KBM-7 (cell line): ENCODE measurements at regions not wholly inside any gene's neighbourhood (a gene's known extent, or its start where the extent isn't known, plus 50 kb on each side); places are given as distances from the start of the nearest gene placed in this dataset.
A peak's percentile ranks its signal among the peaks of the same experiment; 100 is the strongest.
"Not testable (repeated sequence)": the region's sequence is repeated elsewhere in the genome, so short reads cannot be mapped to it uniquely, and the experiment has no call there.

Experiments
- DNase-seq: peaks from one replicate; pipeline ENCODE4 v3.0.0-alpha.2; 2015
- in situ Hi-C: fragments of 300-500 bp; cut with MboI; formaldehyde crosslinking; loops from 2 replicates; pipeline ENCODE4 v1.14.3; 2020; ENCODE audit warnings: low sequenced_read_pairs, low pct_unique_long_range_greater_than_20kb, mixed read lengths

DNA sequence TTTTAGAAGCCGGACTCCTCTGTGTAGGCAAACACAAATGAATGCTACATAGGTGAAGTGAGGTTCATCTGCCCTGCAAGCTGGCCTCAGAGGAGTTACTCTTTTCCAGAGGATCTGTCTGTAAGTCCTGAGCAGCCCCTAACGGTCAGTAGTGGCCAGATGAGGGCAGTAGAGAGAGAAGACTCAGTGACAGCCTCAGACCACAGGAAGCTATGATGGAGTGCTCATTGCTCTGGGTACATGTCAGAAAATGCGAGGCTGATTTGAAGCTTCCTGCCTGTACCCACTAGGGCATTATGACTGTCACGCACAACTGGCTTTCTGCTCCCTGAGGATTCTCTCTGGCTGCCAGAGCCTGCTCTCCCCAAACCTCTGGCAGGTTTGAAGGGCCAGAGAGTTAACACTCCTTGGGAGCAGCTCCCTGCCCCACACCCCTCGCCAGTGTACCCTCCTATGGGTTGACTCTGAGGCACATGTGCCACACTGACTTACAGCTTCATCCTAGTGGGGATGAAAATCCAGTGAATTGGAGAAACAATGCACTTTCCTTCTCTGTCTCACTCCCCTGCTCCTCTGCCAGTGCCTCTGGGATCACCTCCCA, 141.5 kb downstream of the GABRG2 start:
- in situ Hi-C loops = no loop called here
- DNase-seq = peak; percentile 80

DNA sequence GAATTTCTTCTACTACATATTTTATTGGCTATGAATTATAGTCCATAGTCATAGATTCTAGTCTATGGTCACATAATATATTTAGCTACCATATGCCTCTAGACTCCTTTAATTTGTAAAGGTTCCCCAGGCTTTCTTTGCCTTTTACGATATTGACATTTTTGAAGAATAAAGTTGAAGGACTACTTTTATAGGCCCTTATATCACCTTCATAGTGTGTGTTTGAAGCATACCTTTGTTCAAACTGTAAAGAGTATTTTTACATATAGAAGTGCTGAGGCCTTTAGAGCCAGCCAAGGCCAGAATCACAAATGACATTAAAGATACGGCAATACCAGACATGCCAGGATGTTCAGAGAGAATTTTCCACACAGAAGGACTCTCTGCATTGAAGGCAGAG, 147.0 kb downstream of the GABRG2 start:
- in situ Hi-C loops = no loop called here
- no peak for DNase-seq

DNA sequence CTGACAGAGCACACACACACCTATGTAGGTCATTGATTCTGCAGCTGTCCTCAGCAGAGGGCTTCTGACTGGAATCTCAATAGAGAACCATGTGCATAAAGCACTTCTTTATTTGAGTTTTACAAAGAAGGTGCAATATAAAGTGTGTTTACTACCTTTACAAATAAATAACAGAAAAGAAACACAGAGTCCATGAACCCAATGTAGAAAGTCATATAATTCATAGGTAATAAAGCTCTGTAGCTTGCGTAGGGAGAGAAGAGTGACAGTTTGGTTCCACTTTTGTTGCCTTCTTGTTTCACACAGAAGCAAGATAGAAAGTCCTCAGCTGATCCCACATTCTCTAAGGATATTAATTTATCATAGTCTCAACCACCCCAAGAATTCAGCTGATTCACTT, 149.5 kb downstream of the GABRG2 start:
- no peak for DNase-seq
- in situ Hi-C loops = no loop called here

DNA sequence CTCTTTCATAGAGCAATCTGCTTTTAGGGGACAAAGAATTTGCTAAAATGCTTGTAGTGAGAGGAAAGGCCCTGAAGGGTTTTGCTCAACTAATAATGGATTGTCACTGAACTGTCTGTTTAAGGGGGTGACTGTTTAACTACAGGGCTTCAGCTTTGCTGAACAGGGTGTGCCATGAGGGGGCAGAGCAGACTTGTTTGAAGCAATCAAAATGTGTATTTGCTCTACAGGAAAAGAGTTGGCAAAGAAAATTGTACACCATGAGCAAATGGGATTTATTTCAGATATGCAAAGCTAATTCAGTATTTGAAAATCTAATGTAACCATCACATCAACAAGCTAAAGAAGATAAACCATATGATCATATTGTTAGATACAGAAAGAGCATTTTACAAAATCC, 154.3 kb downstream of the GABRG2 start:
- no peak for DNase-seq
- in situ Hi-C loops = no loop called here

DNA sequence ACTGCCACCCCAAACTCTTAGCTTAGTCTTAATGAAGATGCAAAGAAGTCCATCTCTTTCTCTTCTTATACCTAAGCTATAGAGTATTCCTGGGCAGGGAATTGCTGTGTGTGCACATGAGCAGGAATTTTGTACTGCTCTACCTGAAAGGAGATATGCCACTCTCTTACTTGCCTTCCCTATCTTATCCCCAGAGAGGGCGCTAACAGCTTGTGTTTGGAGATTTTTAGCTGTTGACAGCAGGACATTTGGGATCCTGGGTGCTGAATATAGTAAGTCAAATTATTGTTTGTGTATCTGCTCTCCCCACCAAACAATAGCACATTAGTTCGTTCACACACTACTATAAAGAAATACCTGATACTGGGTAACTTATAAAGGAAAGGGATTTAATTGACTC, 159.5 kb downstream of the GABRG2 start:
- peak; percentile 9 for DNase-seq
- in situ Hi-C loops = no loop called here

DNA sequence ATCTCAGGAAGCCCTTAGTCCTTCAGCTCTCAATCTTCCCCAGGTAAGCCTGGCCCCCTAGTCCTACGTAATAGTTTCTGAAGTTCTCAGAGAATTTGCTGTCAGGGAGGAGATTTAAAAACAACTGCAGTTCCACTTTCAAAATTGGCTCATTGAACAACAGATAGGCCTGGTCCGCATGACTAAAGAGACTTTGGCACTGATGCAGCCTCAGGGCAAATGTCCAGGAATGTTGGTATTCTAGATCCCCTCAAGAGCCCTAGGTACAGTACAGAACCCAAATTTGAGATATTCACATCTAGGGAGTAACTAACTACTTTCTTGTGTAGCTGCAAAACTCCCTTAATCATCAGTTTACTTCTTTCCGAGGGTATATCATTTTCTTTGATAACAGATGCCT, 162.8 kb downstream of the GABRG2 start:
- in situ Hi-C loops = no loop called here

DNA sequence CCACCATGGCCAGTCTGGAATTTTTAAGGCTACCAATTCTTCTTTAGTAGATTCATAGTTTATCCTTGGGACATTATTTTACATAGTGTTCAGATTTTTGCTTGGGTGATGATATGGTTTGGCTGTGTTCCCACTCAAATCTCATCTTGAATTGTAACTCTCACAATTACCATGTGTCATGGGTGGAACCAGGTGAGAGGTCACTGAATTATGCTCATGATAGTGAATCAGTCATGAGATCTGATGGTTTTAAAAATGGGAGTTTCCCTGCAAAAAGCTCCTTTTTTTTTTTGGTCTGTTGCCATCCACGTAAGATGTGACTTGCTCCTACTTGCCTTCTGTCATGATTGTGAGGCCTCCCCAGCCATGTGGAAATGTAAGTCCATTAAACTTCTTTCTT, 163.9 kb downstream of the GABRG2 start:
- DNase-seq = no peak
- in situ Hi-C loops = no loop called here

More for the DNA sequence above, 162.8 kb downstream of the GABRG2 start:
- DNase-seq = no peak

DNA sequence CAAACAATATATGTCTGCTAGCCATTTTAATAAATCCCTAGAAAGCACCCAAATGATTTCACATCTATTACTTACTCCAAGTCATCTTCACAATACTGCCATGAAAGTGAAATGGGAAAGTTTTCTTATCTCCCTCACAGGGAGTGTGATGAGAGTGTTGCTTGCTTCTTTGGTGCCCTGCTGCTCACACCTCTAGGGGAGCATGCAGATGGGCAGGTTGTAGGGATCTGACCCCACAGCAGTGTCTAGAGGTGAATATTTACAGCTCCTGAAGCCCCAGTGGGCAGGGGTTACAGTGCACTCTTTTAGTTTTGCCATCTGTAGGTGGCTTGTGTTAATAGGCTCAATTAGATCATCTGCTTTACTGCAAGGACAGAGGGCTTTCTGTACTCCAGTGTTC, 173.2 kb downstream of the GABRG2 start:
- no peak for DNase-seq
- in situ Hi-C loops = no loop called here

DNA sequence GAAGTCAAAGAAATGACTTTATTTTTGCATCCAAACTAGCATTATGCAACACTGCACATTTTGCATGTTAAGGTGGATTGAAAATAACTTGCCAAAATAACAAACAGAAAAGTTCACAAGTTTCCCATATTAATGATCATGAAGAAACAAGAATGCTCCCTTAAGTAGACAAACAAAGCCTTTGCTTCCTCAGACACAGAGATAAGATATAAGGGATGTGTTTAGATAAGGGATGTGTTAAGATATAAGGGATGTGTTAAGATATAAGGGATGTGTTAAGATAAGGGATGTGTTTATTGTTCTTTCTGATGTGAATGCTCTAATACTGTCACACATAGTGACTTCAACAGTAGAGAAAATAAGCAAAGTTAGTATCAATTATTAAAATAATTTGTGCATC, 174.8 kb downstream of the GABRG2 start:
- DNase-seq = no peak
- in situ Hi-C loops = no loop called here

DNA sequence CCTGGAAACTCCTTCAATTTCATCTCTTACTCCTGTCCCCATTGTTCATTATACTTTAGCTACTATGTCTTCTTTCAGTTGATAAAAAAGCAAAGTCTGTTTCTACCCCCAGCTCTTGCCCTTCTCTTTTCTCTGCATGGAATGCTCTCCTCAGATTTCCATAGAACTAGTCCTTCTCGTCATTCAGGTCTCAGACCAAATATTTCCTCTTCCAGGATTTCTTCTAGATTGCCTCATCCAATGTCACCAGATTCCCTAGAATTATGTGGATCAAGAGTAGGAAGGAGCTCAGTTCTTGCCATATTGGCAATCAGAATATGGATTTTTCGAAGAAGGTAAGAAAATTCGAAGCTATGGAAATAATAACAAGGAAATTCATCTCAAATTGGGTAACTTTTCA, 176.1 kb downstream of the GABRG2 start:
- DNase-seq = no peak
- in situ Hi-C loops = no loop called here

DNA sequence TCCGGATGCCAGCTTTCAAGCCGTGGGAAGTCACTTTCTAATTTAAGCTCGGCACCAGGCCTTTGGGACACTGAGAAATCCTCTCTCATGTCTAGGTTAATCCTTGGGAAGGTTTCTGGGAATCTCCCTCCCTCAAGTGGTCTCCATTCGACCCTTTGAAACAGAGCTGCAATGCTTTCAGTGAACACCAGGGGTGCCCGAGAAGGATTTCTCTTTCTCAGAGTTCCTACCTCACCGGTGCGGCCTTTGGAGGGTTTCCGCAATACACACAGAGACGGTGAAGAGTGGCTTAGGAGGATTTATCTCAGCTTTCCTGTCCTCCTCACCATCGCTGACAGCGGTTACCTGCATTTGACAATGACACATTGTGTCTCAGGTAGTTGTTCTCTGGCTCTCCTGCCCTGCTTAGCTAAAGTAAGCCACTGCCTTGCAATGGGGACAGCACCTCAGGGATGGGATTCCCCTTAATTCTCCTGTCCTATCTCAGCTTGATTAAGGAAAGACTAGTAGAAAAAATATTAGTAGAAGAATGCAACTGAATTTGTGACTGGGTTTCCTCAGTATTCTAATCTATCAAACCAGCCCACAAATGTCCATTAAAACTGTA, 180.6 kb downstream of the GABRG2 start:
- no peak for DNase-seq
- in situ Hi-C loops = no loop called here

DNA sequence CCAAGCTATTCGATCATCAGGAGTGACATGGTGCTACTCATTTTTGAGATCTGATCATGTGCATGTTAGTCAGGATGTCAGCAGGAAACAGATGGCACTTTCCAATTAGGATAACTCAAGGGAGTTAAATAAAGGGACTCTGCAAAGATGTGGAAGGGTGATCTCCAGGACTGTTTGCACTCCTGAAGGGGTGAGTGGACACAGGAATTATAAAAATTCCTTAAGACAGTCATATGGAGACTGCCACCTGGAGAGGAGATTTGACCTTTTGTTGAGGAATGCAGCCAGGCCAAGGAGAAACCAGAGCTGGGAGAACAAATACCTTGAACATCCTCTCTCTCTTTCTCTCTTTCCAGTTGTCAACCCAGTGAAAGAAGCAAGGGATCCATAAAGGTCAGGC, 189.1 kb downstream of the GABRG2 start:
- in situ Hi-C loops = no loop called here
- no peak for DNase-seq

DNA sequence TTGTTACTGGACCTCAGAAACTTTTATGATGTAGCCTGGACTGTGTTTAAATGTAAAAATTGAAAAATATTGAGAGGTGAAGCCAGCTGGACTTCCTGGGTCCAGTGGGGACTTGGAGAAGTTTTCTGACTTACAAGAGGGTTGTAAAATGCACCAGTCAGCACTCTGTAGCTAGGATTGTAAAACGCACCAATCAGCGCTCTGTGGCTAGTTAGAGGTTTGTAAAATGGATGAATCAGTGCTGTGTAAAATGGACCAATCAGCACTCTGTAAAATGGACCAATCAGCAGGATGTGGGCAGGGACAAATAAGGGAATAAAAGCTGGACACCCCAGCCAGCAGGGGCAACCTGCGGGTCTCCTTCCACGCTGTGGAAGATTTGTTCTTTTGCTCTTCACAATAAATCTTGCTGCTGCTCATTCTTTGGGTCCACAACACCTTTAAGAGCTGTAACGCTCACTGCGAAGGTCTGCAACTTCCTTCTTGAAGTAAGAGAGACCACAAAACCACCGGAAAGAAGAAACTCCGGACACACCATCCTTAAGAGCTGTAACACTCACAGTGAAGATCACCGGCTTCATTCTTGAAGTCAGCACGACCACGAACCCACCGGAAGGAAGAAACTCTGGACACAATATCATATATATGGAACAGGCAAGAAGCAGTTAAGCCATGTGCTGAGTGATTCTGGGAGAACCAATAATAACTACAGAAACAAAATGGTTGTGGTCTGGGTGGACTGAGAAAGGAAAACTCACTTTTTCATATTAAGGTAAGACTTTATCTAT, 201.3 kb downstream of the GABRG2 start:
- peak; percentile 93 for DNase-seq
- in situ Hi-C loops = no loop called here

DNA sequence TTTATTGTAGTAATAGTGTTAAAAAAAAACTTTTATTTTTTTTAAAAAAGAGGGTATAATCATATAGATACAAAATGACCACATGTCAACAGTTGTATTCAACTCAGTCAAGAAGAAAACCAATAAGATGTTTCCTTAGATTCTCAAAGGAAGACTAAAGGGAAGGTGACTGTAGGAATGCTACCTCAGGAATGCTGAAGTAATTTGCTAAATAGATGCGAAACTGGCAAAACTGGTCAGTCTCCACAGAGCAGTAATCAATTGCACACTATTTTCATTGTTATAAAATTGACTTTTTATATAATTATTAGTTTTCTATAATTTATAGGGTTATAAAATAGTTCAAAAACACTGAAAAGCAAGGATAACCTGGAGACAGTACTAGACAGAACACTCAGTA, 204.8 kb downstream of the GABRG2 start:
- in situ Hi-C loops = no loop called here

DNA sequence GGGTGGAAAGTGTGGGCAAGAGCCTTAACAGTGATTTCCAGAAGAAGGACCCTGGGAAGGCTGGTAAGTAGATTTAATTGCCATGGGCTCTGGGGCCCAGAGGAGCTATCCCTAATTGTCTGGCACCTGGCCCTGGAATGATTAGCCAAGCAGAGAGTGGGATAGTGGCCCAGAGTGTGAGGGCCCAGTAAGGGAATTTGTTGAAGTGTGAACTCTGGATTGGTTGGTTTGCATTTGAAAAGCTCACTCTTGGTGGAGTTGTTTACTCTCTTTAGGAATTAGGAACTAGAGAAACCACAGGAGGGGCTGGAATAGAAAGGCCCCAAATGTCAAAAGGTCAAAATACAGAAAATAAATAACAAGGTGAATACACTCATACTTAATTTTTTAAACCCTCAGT, 207.1 kb downstream of the GABRG2 start:
- DNase-seq = no peak
- in situ Hi-C loops = no loop called here

More for the DNA sequence above, 204.8 kb downstream of the GABRG2 start:
- no peak for DNase-seq

DNA sequence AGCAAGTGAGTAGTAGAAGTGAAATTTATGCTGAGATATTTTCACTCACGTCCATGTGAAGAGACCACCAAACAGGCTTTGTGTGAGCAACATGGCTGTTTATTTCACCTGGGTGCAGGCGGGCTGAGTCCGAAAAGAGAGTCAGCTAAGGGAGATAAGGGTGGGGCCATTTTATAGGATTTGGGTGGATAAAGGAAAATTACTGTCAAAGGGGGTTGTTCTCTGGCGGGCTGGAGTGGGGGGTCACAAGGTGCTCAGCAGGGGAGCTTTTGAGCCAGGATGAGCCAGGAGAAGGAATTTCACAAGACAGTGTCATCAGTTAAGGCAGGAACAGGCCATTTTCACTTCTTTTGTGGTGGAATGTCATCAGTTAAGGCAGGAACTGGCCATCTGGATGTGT, 207.8 kb downstream of the GABRG2 start:
- in situ Hi-C loops, DNase-seq: not testable (repeated sequence)

DNA sequence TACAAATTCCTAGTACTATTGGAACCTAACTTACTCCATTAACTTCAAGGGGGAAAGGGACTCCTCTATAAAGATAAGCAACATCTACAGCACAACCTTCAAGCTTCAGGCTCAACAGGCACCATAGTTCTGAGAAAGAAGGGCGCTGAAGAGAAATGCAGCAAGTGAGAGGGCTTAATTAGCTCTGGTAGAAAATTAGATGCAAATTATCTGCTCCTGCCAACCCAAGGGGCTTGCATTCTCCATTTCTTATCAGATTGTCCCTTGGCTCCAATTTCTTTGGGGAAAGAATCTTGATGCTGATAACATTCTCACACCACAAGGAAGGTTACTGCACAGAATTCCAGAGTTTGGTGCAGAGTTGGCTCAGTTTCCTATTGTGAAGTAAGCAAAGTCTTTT, 214.6 kb downstream of the GABRG2 start:
- in situ Hi-C loops = no loop called here

DNA sequence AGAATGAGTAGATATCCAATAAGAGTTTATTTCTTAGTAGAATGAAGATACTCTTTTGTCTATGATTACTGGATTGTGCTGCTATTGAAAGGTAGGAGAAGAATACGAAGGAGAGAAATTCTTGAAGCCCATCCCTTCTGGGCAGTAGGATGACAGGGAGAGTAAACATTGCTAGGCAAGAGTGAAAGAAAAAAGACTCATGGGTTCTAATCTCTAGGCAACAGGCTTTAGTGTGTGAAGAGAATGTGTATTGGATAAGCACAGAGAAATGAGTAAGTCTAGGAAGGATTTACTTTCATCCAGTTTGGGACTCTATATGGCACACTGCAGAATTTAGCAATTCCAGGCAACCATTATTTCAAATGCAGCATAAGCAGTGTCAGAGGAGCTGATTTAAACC, 216.0 kb downstream of the GABRG2 start:
- DNase-seq = no peak
- in situ Hi-C loops = no loop called here

More for the DNA sequence above, 214.6 kb downstream of the GABRG2 start:
- DNase-seq = no peak

DNA sequence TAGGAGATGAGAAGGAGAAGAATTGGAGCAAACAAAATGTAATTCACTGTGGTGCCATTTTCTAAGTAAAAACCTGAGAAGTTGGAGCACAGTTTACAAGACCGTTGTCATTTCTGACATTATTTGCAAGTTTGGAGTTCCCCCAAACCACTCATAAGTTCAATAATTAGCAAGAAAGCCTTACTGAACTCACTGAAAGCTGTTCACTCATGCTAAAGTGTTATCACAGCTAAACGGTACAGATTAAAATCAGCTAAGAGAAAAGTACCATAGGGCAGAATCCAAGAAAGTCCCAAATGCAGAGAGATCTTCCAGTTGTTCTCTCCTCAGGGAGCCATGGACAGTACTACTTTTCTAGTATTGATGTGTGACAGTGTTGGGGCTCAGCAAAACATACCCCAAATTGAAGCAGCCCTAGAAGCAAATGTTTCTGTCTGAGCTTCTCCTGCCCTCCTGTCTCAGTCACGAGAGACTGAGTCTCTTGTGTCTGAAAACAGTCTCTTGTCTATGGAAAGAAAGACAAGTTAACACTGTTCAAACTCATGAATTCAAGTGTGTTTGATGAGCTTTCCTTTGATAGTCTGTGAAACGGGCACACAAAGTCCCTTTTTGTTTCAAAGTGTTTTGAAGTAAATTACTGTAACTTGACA, 221.2 kb downstream of the GABRG2 start:
- in situ Hi-C loops = no loop called here
- no peak for DNase-seq

DNA sequence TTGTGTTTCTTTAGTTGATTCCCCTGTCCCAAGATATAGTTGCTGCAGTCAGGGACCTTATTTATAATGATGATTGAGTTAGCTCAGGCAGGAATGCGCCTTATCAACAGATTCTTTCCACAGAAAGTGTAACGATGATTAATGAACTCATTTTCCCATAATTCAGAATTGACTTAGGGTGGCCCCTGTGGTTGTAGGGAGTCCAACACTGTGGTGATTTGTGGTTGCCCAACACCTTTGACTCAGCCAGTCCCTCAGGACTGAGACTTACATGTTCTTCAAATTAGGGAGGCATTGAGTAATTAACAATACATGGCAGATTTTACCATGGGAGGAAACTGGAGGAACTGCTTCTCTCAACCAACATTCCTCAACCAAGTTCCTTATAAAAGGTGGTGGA, 221.9 kb downstream of the GABRG2 start:
- in situ Hi-C loops = no loop called here
- no peak for DNase-seq
